Left lung (tissue), 4 donors: ENCODE measurements at regions not wholly inside any gene's neighbourhood (a gene's known extent, or its start where the extent isn't known, plus 50 kb on each side); places are given as distances from the start of the nearest gene placed in this dataset.

ENCODE experiments used
- ATAC-seq: fragments of 200-7000 bp; cut with Tn5 transposase; one replicate; pipeline ENCODE4 v1.9.1; 2020; ENCODE audit warnings: moderate library complexity
- DNase-seq, 4 donors: peaks; one replicate each; pipeline ENCODE4 v3.0.0-alpha.2; 2013 to 2020
- H3K27ac ChIP-seq, 2 donors: fragments of 200-600 bp; sonication (generic) in 1 of 2; one replicate each; pipeline versions ENCODE4 v1.5.0 to v1.8.0; 2020 to 2021
- H3K27me3 ChIP-seq, 2 donors: fragments of 200-600 bp; sonication (generic) in 1 of 2; one replicate each; pipeline versions ENCODE4 v1.5.0 to v1.8.0; 2020 to 2021
- H3K36me3 ChIP-seq, 2 donors: fragments of 200-600 bp; sonication (generic) in 1 of 2; one replicate each; pipeline versions ENCODE4 v1.5.0 to v1.8.0; 2020 to 2021
- H3K4me1 ChIP-seq, 2 donors: fragments of 200-600 bp; one replicate each; pipeline ENCODE4 v1.8.0; 2021
- H3K4me3 ChIP-seq, 2 donors: fragments of 200-600 bp; sonication (generic) in 1 of 2; one replicate each; pipeline versions ENCODE4 v1.5.0 to v1.8.0; 2020 to 2021; ENCODE audit warnings: mild to moderate bottlenecking in 1 of 2
- H3K9me3 ChIP-seq, 2 donors: fragments of 200-600 bp; sonication (generic) in 1 of 2; one replicate each; pipeline versions ENCODE4 v1.5.0 to v1.8.0; 2020 to 2021
- intact Hi-C, 2 donors: fragments of 100-400 bp; cut with DNase I; formaldehyde crosslinking; loops; one replicate each; pipeline versions ENCODE4 v1.11.2 to v1.14.2; 2022
- TF ChIP-seq, protein P1 (sequence below), 2 donors: fragments of 200-600 bp; sonication (generic) in 1 of 2; IDR thresholded peaks; one replicate each; pipeline versions ENCODE4 v1.5.0 to v1.8.0; 2021; ENCODE audit warnings: antibody characterized with exemption in 2 of 2
- donor health status: DM: no; HTN: yes; CAD: no.
- donor health status: DM: no; HTN: no; CAD: no.

DNA sequence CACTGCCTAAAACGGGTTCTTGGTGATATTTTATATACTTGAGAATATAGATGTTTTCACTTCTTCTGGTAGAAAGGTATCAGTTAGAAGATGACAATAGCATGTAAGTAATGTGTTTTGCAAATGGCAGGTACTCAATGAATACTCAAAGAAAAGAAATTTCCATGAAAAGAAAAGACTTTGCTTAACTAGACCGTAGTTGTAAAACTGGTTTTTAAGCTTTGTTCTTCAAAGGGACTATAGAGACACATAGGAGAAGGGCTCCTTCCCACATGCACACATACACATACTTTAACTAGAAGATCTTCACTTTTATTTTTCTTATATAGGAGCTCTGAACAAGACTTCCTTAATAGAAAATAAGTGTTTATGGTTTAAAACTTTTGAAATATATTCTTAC lies 215.3 kb upstream of the RND3 start:
- Histone ChIP-seq H3K36me3 (no peaks in the 10 kb centered on the region), H3K9me3 (no peaks in the 10 kb centered on the region), H3K4me1 (no peaks in the 10 kb centered on the region), H3K27ac (no peak overlapping the region), H3K27me3 (no peaks in the 10 kb centered on the region), H3K4me3 (no peak overlapping the region)
- intact Hi-C loops: no loop called here
- TF ChIP-seq, protein P1, sequence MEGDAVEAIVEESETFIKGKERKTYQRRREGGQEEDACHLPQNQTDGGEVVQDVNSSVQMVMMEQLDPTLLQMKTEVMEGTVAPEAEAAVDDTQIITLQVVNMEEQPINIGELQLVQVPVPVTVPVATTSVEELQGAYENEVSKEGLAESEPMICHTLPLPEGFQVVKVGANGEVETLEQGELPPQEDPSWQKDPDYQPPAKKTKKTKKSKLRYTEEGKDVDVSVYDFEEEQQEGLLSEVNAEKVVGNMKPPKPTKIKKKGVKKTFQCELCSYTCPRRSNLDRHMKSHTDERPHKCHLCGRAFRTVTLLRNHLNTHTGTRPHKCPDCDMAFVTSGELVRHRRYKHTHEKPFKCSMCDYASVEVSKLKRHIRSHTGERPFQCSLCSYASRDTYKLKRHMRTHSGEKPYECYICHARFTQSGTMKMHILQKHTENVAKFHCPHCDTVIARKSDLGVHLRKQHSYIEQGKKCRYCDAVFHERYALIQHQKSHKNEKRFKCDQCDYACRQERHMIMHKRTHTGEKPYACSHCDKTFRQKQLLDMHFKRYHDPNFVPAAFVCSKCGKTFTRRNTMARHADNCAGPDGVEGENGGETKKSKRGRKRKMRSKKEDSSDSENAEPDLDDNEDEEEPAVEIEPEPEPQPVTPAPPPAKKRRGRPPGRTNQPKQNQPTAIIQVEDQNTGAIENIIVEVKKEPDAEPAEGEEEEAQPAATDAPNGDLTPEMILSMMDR (IDR thresholded peaks at IDR 0.05): no peak
- ATAC-seq: no peak
- no peak for DNase-seq

DNA sequence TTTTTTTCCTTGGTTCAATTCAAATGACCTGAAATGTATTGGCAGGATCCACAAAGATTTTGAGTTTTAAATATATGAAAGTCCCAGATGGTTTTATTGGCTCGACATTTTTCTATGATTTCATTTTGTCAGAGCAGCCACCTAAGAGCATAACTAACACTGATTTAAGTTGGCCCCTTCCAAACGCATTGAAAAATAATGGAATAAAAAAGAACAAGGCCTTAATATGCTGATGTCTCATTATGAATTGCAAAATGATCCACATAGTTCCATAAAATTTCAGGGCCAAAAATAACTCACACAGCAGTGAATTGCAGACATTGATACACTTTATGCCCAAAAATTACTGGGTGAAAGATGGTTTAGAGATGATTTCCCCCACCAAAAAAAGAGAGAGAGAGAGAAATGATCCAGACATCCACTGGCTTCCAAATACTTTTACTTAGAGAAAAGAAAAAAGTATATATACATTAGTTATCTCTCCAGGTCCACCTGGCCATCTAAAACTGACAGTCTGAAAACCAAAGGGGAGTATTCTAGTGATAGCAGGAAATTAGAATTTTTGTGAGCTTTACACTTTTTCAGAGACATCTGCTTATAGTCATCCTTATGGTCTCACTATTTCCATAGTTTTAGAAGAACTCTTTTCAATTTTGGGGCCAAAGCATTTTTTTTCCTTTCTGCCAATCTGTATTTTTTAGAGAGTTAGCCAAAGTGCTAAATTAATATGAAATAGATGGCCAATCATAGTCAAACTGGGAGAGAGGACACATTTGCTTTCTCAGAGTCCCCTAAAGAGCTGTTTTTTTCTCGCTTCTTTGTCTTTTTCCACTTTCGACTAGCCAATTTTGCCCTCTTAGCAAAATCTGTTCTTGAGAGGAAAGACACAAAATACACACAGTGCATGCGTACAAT lies 213.5 kb upstream of the RND3 start:
- DNase-seq: no peak
- no peaks in the 10 kb centered on the region for H3K36me3 ChIP-seq
- no peak overlapping the region for H3K27ac ChIP-seq
- intact Hi-C loops: no loop called here
- H3K27me3 ChIP-seq: no peaks in the 10 kb centered on the region
- no peaks in the 10 kb centered on the region for H3K4me1 ChIP-seq
- H3K4me3 ChIP-seq: no peak overlapping the region
- no peak for ATAC-seq
- TF ChIP-seq, protein P1 (IDR thresholded peaks at IDR 0.05): no peak
- no peaks in the 10 kb centered on the region for H3K9me3 ChIP-seq

DNA sequence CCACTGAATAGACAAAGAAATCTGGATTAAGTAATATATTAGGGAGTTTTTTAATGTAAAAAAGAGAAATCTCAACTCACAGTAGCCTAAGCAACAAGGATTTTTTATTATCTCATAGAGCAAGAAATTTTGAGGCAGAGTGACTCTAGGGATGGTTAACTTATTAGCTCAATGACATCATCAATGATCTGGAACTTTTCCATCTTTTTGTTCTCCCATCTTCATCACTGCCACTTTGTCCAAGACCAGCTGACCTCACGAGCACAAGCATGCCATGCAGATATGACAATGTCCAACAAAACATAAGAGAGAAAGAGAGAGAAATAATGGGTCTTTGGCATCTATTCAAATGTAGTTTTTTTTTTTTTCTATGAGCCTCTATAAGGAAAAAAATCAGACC lies 211.8 kb upstream of the RND3 start:
- Histone ChIP-seq H3K27ac (no peak overlapping the region), H3K9me3 (no peaks in the 10 kb centered on the region), H3K4me1 (no peaks in the 10 kb centered on the region), H3K27me3 (no peaks in the 10 kb centered on the region), H3K36me3 (no peaks in the 10 kb centered on the region), H3K4me3 (no peak overlapping the region)
- DNase-seq (no peak), ATAC-seq (no peak)
- TF ChIP-seq, protein P1 (IDR thresholded peaks at IDR 0.05): no peak
- intact Hi-C loops: no loop called here

DNA sequence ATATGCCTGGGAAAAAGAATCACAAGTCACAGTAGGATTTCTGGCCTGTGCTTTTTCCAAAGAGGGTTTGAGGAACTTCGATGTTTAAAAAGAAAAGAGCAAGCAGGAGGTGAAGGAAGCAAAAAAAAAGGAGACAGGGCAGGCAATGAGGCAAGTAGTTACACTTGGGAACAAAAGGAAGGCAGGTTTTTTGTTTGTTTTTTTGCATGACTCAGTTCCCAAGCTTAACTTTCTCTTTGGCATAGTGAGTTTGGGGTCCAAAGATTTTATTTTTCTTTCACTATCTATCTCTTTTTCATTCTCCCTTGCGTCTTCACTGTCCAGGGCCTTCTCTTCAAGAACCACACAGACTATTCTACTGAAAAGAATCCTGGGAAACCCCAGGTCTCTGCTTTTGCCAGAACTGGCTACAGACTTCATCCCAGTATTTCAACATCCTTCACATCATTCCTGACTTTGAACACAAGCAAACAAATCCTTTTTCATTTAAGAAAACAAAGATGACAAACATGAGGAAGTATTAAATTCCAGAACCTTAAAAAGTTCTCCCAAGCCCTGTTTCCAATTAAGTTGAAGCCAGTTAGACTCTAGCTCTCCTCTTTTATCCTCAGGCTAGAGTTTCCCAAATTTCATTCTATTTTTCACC lies 210.7 kb upstream of the RND3 start:
- no peak overlapping the region for H3K27ac ChIP-seq
- no peak for ATAC-seq

DNA sequence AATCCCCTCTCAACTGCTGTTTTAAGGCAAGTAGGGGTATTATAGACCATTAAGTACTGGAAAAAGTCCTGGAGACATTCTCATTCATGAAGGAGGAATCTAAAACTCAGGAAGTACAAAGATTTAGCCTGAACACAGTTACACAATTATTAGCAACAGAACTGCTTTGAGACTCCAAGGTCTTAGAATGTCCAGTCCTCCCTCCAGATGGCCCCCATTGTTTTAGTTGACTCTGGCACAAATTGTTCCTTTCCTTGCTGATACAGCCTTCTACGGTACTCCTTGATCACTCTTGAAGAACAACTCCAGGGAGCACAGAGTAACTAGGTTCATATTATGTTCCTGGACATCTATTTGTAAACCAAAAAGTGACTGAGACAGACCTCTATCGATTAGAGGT lies 210.1 kb upstream of the RND3 start:
- Histone ChIP-seq H3K27me3 (no peaks in the 10 kb centered on the region), H3K4me3 (no peak overlapping the region), H3K9me3 (no peaks in the 10 kb centered on the region), H3K4me1 (no peaks in the 10 kb centered on the region), H3K36me3 (no peaks in the 10 kb centered on the region), H3K27ac (no peak overlapping the region)
- DNase-seq: no peak
- no peak for ATAC-seq
- TF ChIP-seq, protein P1 (IDR thresholded peaks at IDR 0.05): no peak
- intact Hi-C loops: no loop called here

More for the DNA sequence above, 210.7 kb upstream of the RND3 start:
- Histone ChIP-seq H3K4me3 (no peak overlapping the region), H3K4me1 (no peaks in the 10 kb centered on the region), H3K9me3 (no peaks in the 10 kb centered on the region), H3K36me3 (no peaks in the 10 kb centered on the region), H3K27me3 (no peaks in the 10 kb centered on the region)
- intact Hi-C loops: no loop called here
- DNase-seq: no peak
- TF ChIP-seq, protein P1 (IDR thresholded peaks at IDR 0.05): no peak
